GM12892 (cell line): ENCODE measurements at regions not wholly inside any gene's neighbourhood (a gene's known extent, or its start where the extent isn't known, plus 50 kb on each side); places are given as distances from the start of the nearest gene placed in this dataset.

Experiments used
- DNase-seq: peaks from one replicate; pipeline ENCODE4 v3.0.0; 2011; ENCODE audit not compliant: insufficient read length
- FAIRE-seq: peaks from 2 replicates; lab custom pipeline; 2011; peaks lifted over from hg19 to GRCh38; lab: Jason Lieb, UNC
- POLR2A ChIP-seq: IDR thresholded peaks from 2 replicates; pipeline ENCODE4 v1.6.1; 2011; ENCODE audit warnings: low read depth, low read length, control low read depth
- POLR2AphosphoS5 ChIP-seq: IDR thresholded peaks from 2 replicates; pipeline ENCODE4 v1.6.1; 2011; ENCODE audit warnings: low read depth, low read length, control low read depth
- TAF1 ChIP-seq: IDR thresholded peaks from 2 replicates; pipeline ENCODE4 v1.6.1; 2011; ENCODE audit warnings: low read depth, mild to moderate bottlenecking, control low read depth, low read length, borderline replicate concordance

DNA sequence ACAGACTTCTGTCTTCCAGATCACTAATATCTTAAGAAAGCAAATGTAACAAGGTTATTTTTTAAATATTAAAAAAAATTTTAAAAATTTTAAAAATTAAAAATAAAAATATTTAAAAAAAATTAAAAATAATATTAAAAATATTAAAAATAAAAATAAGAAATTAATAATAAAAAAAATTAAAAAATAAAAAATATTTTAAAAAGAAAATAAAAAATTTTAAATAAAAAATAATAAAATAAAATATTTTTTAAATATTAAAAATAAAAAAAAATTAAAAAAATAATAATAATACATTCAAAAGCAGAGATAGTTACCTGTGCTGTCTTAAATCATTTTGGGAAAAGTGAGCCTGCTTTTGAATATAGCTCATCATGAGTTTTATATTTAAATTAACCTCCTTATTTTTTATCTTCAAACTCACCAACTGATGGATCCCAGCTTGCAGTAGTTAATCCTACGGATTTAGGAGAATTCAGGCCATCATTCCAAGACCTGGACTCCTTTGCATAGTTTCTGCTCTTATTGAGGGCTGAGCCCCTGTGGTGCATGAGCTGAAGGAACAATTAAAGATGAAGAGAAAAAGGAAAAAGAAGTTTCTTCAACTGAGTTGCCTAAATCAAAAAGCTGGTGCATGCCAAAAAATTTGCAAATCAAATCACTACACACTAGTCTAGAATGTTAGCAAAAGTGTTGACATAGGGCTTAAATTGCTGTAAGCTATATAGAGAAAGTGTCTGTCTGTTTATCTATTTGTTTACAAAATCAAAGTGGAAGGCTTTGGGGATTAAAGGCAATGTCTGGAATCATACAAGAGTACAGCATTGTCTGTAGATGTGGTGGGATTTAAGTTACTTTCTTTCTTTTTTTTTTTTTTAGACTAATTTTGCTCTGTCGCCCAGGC lies 50.5 kb upstream of the ZNF438 start:
- no peak for FAIRE-seq
- no peak for DNase-seq
- TF ChIP-seq POLR2A (no peak), POLR2AphosphoS5 (no peak), TAF1 (no peak)

DNA sequence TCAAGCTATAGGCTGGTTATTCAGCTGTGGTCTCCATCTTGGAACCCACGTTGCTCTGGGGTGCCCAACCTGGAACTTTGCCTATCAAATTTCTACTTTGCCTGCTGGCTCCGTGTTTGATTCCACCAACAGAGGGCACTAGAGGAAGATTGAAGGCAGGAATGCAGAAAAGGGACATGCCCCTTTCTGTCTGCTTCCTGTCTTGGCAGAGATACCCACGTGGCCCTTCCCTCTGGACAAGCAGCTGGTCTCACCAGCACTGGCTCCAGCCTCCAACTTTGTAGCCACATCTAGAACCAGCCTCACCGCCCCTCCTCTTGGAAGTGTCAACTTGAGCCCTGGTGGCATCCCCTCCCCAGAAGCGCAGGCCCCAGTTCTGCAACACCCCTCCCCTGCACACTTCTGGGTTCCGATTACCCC lies 52.1 kb upstream of the ZNF438 start:
- TF ChIP-seq POLR2A (no peak), TAF1 (no peak), POLR2AphosphoS5 (no peak)
- DNase-seq, result no peak
- FAIRE-seq, result peak; percentile 79

DNA sequence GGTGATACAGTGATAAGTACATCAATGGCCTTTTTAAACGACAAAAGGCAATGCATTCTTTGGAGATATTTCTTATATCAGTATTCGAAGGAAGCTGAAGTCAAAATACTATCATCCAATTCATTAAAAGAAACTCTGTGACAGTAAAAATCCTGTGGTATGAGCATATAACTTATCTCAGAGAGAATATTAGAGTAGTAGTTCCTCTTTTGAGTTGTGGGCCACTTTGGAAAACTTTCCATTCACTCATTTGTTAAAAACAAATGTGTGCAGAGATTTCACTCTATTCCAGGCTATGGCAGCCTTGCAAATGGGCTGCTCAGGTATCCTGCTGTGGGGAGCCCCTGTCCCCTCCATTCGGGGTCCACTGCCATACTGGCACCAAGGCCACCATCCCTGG lies 55.3 kb upstream of the ZNF438 start:
- TF ChIP-seq POLR2A (no peak), POLR2AphosphoS5 (no peak), TAF1 (no peak)
- FAIRE-seq (no peak), DNase-seq (no peak)

DNA sequence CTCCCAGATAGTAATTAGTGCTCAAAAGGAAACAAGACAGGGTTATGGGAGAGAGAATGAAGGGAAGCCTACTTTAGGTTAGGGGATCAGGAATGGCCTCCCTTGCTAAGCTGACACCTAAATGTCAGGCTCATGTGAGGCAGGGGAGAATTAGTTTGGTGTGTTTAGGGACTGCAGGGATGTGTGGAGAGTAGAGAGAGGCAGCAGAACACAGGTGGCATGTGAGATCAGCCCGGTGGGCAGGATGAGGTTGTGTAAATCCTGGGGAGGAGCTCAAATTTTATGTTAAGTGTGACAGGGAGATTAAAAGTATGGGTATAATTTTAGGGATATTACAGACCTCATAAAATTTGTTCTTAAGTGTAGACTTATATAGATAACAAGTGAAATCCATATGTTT lies 56.2 kb upstream of the ZNF438 start:
- no peak for DNase-seq
- TF ChIP-seq TAF1 (no peak), POLR2AphosphoS5 (no peak), POLR2A (no peak)
- no peak for FAIRE-seq

DNA sequence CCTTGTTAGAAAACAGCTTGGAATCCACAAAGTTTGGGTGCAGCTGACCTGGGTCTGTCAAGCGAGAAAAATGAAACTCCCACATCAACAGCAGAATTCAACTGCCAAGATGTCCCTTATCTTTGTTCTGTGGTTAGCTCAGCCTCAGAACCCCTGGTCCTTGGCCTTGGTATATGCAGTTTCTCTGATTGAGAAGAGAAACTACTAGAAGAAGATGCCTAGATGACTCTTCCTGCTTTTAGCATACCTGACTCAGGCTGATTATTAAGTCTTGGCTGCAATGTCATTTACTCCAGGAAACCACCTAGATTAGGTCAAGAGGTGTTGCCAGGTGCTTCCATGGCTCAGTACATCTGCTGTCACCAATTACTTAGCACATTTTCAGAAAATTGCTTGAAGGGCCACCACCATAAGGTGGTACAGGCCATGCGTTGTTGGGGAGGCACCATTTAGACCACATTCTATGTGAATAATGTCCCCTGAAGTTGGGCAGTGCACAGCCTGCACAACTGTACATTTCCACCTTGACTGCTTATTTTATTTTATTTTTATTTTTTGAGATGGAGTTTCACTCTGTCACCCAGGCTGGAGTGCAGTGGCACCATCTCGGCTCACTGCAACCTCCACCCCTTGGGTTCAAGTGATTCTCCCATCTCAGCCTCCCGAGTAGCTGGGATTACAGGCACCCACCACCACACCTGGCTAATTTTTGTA lies 59.4 kb upstream of the ZNF438 start:
- FAIRE-seq (no peak), DNase-seq (peak; percentile 32)
- TF ChIP-seq POLR2AphosphoS5 (no peak), TAF1 (no peak), POLR2A (no peak)

DNA sequence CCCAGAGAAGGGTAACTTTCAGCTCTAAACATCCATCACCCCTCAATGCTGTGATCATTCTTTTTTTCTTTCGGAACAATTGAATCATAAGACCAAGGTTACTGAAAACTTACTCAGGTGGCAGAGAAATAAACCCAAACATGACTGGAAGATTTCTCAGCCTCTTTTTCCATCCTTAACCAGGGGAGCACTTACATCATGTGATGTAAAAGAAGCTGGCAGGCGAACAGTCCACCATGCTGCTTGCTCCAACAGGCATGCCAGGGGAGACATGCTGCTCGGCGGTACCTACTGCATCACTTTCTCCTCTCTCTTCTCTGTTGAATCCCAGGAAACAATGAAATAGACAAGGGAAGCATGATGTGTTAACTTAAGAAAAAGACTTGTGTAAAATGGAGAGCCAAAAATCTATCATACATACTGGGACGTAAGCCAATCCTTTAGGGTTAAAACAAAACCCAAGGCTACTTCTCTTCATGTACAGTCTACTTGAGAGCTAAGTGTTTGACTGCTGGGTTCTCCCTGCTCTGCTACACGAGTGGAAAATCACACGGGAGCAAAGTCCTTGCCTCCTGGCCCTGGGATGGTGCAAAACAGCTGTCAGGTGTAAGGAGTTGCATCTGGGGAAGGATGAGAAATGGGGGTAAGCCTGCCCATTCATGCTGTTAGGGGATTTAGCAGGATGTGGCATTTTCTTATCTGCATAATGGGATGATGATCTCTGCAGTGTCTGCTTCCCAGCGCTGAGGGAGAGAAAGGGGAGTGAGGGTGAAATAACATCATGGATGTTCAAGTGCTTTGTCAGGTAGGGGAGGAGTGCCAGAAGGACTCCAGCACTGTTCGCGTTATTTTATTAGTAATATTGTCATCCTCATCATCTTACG lies 64.3 kb upstream of the ZNF438 start:
- DNase-seq (no peak), FAIRE-seq (no peak)
- TF ChIP-seq TAF1 (no peak), POLR2AphosphoS5 (no peak), POLR2A (no peak)

DNA sequence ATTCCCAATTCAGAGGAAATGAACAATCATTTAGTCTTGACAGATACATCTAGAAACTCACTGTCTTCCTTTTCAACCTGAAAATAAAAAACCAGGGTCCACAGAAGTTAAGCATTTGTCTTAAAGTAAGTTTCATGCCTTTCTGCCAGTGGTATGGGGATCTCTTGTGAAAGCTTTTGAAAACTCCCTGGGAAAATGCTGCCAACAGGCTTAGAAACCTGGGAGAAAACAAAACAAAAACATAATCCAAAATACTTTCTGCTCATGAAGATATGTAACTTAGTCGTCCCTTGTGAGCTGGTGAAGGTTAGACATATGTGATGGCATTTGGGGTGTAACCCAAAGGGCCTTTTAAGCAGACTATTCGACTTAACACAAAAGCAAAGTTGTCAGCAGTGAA lies 66.4 kb upstream of the ZNF438 start:
- FAIRE-seq, result no peak
- TF ChIP-seq POLR2A, result no peak
- TF ChIP-seq TAF1, result no peak
- TF ChIP-seq POLR2AphosphoS5, result no peak

DNA sequence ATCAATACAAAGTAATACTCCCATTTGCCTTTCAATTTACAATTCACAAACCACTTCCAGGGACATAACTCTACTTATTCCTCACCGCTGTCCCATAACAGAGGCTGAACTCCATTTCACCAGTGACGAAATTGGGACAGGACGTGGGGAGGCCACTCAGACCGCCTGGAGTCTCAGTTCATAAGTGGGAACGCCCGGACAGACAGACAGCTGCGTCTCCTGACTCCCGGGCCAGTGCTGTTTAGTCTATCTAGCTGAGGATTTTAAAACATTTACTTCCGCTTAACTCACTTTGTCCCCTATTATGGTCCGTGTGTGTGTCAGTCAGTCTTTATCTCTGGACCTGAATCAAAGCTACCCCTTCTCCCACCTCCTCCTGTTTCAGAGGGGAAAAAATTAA lies 67.4 kb upstream of the ZNF438 start:
- no peak for DNase-seq
- TF ChIP-seq POLR2AphosphoS5 (no peak), POLR2A (no peak), TAF1 (no peak)
- no peak for FAIRE-seq

More for the DNA sequence above, 66.4 kb upstream of the ZNF438 start:
- no peak for DNase-seq

DNA sequence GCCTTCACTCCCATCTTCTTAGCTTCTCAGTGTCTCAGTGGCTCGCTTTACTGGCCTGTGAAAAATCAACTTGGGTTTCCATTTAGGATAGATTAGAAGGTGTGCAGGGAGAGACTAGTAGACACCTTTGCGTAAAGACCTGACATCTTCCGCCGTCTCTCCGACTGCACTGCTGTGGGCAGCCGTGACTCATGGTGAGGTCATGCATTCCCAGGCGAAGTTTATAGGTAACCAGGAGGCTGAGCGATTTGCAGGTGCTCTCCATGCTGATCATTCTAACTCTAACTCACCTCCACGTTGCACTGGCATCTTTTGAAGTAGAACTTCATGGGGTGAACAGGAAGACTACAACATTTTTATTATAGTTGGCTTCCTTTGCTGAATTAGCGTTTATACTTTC lies 68.0 kb upstream of the ZNF438 start:
- FAIRE-seq, result peak; percentile 33

DNA sequence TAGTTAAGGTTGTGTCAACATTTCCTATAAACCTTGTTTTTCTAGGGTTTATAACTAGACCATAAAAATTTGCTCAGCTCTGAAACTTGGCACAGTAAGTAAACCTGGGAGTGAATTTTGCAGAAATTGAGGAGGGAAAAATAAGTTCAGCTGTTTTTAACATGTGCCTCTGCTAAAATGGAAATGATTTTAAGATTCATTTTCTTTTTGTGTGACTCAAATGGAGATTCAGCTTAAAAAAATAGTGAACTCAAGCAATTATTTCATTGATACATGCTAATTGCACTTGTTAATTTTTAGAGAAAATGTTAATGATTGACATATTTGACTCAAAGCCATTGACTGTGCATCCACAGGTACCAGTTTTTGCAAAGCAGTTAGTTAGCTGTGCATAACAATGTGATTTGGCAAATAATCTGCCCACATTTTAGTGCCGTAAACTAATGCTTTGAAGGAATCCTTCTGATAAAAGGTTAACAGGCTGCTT lies 68.5 kb upstream of the ZNF438 start:
- TF ChIP-seq POLR2A, result no peak
- no peak for TF ChIP-seq TAF1
- TF ChIP-seq POLR2AphosphoS5, result no peak
- FAIRE-seq (no peak), DNase-seq (no peak)

More for the DNA sequence above, 68.0 kb upstream of the ZNF438 start:
- DNase-seq, result no peak
- TF ChIP-seq POLR2AphosphoS5, result no peak
- TF ChIP-seq POLR2A, result no peak
- no peak for TF ChIP-seq TAF1

DNA sequence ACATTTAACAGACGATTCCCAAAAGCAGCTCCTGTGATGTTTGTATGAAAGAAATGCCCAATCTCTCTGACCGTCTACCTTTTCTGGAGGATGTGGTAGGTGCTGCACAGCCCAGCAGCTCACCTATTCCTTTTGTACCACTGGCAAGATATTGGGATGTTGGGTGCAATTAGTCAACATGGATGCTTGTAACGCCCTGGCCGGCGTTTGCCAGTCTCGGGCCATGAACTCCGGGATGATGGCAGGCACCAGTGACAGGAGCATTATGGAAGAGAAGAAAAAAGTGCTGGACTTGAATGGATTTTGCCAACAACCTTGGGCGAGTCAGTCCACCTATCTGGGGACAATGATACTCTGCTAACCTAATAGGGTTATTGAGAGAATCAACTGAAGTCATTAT lies 69.0 kb upstream of the ZNF438 start:
- DNase-seq (no peak), FAIRE-seq (no peak)
- TF ChIP-seq POLR2A (no peak), TAF1 (no peak), POLR2AphosphoS5 (no peak)

DNA sequence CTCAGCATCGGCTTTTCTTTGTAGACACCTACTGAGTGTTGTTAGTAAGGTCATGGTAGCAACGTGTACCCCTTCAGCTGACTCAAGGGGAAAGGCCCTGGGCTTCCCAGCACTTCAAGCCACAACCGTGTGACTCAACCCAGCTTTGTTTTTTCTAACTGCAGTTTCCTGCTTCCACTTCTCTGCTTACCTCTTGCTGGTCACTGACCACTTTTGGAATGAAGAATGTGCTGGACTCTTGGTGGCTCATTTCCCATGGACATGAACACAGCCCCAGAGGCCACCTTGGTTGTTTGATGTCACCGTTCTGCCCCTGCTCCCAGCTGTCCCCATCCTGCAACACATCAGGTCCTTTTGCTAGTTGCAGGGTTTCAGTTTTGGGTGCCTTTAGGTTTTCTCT lies 69.5 kb upstream of the ZNF438 start:
- DNase-seq, result peak; percentile 15
- TF ChIP-seq POLR2A, result no peak
- TF ChIP-seq POLR2AphosphoS5, result no peak
- TF ChIP-seq TAF1, result no peak
- FAIRE-seq, result peak; percentile 89
